DMS53 treated with DMSO at 0.1 percent for 48 hours (cell line): ENCODE measurements at regions not wholly inside any gene's neighbourhood (a gene's known extent, or its start where the extent isn't known, plus 50 kb on each side); places are given as distances from the start of the nearest gene placed in this dataset.

Experiments
- DNase-seq: peaks from one replicate; lab custom pipeline; 2025; ENCODE audit not compliant: unreplicated experiment; lab: John Stamatoyannopoulos, UW

GRCh38 chr11:97234016-97234415, 844.2 kb downstream of the JRKL start:
- DNase-seq: no peak

GRCh38 chr11:97237151-97237550, 847.3 kb downstream of the JRKL start:
- DNase-seq: no peak

DNA sequence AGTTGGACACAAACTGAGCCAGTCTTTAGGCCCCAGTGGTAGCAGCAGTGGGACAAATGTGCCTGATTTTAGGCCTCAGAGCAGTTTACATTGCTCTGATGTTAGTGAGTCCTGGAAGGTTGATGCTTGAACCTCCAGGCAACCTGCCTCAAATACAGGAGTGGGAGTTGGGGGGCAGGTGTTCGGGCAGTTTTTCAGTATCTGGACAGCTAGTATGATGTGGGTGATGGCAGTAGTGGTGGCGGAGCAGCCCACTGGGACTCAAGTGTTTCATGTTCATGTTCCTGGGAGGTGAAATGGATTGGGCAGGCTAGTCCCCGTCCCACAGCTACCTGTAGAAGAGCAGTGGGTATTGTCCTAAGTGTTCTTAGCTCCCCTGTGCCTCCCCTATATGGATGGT, 857.8 kb downstream of the JRKL start:
- DNase-seq: no peak

DNA sequence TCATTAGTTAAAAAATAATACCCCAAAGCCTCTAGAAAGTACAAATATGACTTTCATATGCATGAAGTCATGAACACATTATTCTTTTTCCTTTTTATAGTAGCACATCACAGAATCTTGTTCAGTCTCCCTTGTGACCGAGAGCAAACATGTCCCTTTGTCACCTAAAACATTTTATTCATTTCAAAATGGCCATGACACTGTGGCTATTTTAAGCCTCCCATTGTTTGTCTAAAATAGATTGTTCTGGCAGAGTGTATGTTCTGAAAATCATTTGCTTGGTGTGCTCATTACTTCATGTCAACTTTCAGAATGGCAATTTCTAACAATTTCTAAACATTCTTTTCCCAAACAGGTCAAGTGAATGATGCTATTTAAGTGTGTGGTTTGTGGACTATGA, 865.0 kb downstream of the JRKL start:
- DNase-seq: no peak

DNA sequence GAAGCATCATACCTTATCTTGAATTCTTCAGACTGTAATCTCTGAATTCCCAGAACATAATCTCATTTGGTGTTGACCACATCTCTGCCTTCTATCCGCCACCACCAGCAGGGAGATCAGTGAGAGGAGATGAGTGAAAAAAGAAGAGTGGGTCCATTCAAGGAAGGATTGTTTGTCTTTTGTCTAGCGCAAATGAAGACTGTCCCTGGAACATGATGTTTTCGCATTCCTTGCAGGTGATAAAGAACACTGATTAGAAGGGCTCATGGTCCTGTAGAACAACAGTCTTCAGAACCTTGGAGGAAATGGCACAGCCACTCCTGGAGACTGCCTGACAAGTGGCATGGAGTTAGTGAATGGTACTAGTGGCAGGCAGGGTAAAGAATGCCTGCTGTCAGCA, 869.6 kb downstream of the JRKL start:
- no peak for DNase-seq

DNA sequence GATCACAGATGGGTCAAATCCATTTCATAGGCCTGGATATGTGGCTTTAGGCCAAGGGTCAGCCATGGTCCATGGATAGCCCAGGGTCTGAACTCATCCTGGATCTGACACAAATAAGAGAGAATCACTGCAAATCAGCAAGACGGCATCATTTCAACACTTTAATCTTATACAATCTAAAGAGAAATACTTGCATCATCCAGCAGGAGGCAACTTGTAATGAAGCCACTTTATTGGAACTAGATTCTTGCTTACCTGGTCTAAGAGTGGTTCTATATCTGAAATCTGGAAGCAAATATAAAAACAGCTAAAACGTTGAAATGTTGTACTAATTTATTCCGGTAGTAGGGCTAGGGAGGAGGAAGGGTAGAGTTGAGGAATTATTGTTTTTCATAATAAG, 870.1 kb downstream of the JRKL start:
- no peak for DNase-seq

GRCh38 chr11:97263183-97263858, 873.5 kb downstream of the JRKL start:
- DNase-seq: no peak

- peak; percentile 53 for DNase-seq
Measured at GRCh38 chr11:97269527-97269926, 879.7 kb downstream of the JRKL start.

DNA sequence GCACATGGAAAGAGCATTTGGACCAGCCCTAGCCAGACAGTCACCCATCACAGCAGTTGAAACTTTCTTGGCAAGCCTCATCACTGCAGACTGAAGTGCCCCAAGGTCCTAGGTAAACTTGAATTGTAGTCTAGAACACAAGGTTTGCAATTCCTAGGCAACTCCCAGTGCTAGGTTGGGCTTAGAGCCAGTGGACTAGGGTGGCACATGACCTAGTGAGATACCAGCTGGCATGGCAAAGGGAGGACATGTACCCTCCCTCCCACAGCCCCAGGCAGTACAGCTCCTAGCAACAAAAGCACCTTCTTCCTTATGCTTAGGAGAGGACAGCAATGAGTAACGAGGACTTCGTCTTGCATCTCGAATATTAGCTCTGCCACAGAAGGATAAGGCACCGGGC, 889.5 kb downstream of the JRKL start:
- DNase-seq: no peak

DNA sequence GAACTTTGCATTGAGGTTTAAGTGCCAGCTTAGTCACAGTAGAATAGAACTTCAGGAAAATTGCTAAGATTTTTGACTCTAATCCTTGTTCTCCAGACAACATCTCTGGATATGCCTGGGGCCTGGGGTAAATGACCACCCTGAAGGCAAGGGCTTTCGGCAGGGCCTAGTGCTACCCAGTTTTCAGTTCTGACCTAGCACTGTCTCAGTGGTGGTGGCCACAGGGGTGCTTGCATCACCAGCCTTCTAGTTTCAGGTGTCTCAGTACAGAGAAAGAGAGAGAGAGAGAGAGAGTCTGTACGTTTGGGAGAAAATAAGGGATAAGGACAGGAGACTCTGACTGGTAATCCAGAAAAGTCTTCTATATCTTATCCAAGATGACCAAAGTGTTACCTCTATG, 890.5 kb downstream of the JRKL start:
- DNase-seq: no peak

DNA sequence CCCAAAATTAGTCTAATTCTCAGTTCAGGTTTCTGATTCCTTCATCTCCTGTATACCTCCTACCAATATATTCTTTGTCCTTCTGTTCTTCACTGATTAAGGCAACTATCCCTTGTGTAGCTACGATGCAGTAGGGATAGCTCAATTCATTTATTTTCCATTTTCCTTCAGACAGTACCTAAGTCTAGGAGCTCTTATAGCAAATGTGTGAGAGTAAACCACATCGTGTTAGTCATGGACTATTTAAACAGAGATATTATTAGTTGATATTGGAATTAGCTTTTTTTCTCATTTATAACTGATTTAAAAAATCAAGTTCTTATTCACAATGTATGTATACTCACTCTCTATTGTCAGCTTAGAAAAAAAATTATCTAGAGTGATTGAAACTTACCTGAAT, 900.0 kb downstream of the JRKL start:
- DNase-seq: no peak

DNA sequence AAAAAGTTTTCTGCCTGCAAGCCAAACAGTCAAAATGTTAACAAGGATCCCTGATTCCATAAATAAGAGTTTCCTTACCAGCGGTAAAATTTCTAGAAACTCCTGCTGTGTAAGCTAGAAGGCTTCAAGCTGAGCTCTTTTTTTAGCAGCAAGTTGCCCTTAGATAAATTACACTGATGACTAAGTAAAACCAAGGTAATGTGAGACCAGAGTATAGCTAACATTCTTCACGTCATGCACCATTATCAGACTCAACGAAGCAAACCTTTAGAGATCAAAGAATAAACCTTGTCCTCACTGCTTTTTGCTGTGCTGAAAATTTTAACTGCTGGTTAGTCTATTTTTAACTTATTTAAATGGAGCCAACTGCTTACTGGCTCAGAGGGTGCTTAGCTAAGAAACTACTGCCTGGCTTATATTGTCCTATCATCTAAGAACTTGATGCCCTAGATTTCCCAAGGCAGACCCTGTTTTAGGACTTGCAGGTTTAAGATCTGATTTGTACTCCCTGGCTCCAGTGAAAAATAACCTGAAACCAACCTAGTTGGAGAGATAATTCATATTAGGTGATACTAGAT, 900.7 kb downstream of the JRKL start:
- DNase-seq: no peak

- DNase-seq: no peak
Measured at GRCh38 chr11:97296301-97296700, 906.5 kb downstream of the JRKL start.

- no peak for DNase-seq
Measured at GRCh38 chr11:97309291-97309690, 919.5 kb downstream of the JRKL start.

DNA sequence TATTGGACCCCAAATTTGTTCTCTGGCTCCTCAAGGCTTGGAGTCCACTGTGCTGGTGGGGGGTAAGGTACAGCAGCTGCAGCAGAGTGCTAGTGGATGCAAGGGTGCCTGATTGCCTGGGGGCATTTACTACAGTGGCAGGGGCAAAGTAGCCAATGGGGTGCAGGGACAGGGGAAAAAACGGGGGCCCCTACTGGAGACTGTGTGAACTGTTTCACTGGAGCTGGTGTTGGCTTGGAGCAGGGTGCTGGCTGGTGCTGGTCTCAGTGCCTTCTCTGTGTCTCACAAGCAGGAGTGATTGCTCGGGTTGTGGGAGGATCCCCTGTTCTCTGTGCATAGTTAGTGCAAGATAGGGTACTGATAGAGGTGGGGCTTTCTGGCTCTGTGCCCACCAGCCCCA, 935.9 kb downstream of the JRKL start:
- no peak for DNase-seq

GRCh38 chr11:97332271-97332670, 942.5 kb downstream of the JRKL start:
- peak; percentile 10 for DNase-seq

GRCh38 chr11:97336064-97336463, 946.3 kb downstream of the JRKL start:
- no peak for DNase-seq

GRCh38 chr11:97345032-97345431, 955.2 kb downstream of the JRKL start:
- DNase-seq: no peak

- DNase-seq: no peak
Measured at GRCh38 chr11:97349201-97349600, 959.4 kb downstream of the JRKL start.

DNA sequence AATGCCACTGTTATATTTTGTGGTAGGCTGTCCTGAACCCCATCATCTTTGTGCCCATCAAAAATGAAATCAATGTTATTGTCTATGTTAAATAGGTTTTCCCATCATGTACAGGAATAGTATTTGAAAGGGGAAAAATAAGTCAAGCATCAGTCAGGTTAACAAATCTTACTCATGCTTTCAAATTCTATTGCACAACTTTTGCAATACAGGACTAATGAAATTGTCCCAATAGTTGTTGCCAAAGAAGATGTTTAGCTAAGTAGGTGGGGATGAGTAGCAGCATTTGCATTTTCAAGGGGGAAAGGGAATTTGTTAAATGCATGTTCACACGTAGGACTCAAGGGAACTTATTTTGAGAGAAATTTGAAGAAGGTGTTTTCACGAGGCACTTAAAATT, 962.1 kb downstream of the JRKL start:
- DNase-seq: no peak

- DNase-seq: no peak
Measured at GRCh38 chr11:97354026-97354425, 964.2 kb downstream of the JRKL start.

DNA sequence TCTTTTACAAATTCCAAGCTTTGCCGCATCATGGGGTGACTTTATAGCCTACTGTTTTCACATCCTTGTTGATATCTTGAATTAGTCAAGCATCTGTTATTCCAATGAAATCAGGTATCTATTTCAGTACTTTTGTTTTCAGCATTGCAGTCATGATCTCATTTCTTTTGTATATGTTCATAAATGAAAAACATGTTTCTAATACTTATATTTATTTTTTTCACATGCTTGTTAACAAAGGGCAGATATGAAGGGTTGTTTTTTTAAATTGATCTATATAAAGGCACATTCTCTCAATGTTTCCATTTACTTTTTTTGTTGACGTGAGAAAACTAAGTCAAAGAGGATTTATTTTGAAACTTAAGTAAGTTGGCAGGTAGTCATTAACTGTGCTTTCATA, 964.8 kb downstream of the JRKL start:
- DNase-seq: no peak

- no peak for DNase-seq
Measured at GRCh38 chr11:97355230-97355629, 965.4 kb downstream of the JRKL start.
